Progenitor cell of endocrine pancreas (in vitro differentiated cells): ENCODE measurements at regions not wholly inside any gene's neighbourhood (a gene's known extent, or its start where the extent isn't known, plus 50 kb on each side); places are given as distances from the start of the nearest gene placed in this dataset.
"Not testable (repeated sequence)": the region's sequence is repeated elsewhere in the genome, so short reads cannot be mapped to it uniquely, and the experiment has no call there.

Source experiments
- DNase-seq: peaks from one replicate; pipeline ENCODE4 v3.0.0; 2021; ENCODE audit warnings: low spot score; ENCODE audit not compliant: unreplicated experiment
- H3K27ac Mint-ChIP-seq: 2 replicates; pipeline ENCODE4 v1.8.0; 2021; ENCODE audit warnings: mild to moderate bottlenecking, moderate library complexity, mixed read lengths
- H3K27me3 Mint-ChIP-seq: 2 replicates; pipeline ENCODE4 v1.8.0; 2021; ENCODE audit warnings: mixed read lengths
- H3K36me3 Mint-ChIP-seq: 2 replicates; pipeline ENCODE4 v1.8.0; 2022; ENCODE audit warnings: mixed read lengths; ENCODE audit not compliant: insufficient read depth
- H3K4me1 Mint-ChIP-seq: 2 replicates; pipeline ENCODE4 v1.8.0; 2021; ENCODE audit warnings: low read depth, mixed read lengths
- H3K4me3 Mint-ChIP-seq: 2 replicates; pipeline ENCODE4 v1.8.0; 2021; ENCODE audit warnings: low read depth, mild to moderate bottlenecking, moderate library complexity, mixed read lengths
- H3K9me3 Mint-ChIP-seq: 2 replicates; pipeline ENCODE4 v1.8.0; 2021; ENCODE audit warnings: low read depth, mixed read lengths
- TF ChIP-seq, protein P1 (sequence below): fragments of 200-600 bp; sonication (generic); IDR thresholded peaks from one replicate; pipeline ENCODE4 v1.5.0; 2021; ENCODE audit warnings: antibody characterized with exemption, mild to moderate bottlenecking; ENCODE audit not compliant: unreplicated experiment

DNA sequence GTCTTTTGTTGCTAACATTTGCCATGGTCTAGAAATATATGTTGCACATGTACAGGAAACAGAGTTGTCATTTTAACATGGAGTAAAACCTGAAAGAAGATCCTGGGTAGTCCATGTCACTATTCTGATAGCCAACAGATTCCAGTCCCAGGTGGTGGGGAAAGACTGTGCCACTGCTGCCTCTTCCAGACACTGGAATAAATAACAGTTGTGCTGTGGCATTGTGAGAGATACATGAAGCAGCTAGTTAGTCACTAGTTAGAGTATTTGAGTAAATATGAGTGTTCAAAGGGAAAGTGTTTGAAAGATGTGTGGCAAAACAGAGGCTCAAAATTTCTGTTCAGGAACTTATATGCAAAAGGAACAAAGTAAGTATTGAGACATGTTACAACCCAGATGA lies 1408.3 kb downstream of the EFNA5 start:
- H3K4me1 Mint-ChIP-seq = peaks cover 7% of the 10 kb centered on the region
- no peak overlapping the region for H3K4me3 Mint-ChIP-seq
- TF ChIP-seq, protein P1, sequence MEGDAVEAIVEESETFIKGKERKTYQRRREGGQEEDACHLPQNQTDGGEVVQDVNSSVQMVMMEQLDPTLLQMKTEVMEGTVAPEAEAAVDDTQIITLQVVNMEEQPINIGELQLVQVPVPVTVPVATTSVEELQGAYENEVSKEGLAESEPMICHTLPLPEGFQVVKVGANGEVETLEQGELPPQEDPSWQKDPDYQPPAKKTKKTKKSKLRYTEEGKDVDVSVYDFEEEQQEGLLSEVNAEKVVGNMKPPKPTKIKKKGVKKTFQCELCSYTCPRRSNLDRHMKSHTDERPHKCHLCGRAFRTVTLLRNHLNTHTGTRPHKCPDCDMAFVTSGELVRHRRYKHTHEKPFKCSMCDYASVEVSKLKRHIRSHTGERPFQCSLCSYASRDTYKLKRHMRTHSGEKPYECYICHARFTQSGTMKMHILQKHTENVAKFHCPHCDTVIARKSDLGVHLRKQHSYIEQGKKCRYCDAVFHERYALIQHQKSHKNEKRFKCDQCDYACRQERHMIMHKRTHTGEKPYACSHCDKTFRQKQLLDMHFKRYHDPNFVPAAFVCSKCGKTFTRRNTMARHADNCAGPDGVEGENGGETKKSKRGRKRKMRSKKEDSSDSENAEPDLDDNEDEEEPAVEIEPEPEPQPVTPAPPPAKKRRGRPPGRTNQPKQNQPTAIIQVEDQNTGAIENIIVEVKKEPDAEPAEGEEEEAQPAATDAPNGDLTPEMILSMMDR = no peak
- no peak overlapping the region for H3K27ac Mint-ChIP-seq
- H3K27me3 Mint-ChIP-seq = no peaks in the 10 kb centered on the region
- no peak for DNase-seq
- peaks cover 4% of the 10 kb centered on the region for H3K9me3 Mint-ChIP-seq
- no peaks in the 10 kb centered on the region for H3K36me3 Mint-ChIP-seq

DNA sequence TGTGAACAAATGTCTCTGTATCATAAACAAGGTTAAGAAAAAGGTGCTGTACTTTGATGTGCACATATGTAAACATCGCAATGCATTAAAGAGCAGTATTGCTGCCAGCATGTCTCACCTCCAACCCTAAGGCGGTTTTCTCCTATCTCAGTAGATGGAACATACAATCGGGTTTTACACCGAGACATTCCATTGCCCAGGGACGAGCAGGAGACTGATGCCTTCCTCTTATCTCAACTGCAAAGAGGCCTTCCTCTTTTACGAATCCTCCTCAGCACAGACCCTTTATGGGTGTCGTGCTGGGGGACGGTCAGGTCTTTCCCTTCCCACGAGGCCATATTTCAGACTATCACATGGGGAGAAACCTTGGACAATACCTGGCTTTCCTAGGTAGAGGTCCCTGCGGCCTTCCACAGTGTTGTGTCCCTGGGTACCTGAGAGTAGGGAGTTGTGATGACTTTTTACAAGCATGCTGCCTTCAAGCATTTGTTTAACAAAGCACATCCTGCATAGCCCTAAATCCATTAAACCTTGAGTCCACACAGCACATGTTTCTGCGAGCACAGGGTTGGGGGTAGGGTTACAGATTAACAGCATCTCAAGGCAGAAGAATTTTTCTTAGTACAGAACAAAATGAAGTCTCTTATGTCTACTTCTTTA lies 1411.2 kb downstream of the EFNA5 start:
- H3K4me1 Mint-ChIP-seq, H3K27ac Mint-ChIP-seq, H3K36me3 Mint-ChIP-seq, H3K4me3 Mint-ChIP-seq, DNase-seq, H3K27me3 Mint-ChIP-seq: not testable (repeated sequence)
- H3K9me3 Mint-ChIP-seq = peaks cover 10% of the 10 kb centered on the region

DNA sequence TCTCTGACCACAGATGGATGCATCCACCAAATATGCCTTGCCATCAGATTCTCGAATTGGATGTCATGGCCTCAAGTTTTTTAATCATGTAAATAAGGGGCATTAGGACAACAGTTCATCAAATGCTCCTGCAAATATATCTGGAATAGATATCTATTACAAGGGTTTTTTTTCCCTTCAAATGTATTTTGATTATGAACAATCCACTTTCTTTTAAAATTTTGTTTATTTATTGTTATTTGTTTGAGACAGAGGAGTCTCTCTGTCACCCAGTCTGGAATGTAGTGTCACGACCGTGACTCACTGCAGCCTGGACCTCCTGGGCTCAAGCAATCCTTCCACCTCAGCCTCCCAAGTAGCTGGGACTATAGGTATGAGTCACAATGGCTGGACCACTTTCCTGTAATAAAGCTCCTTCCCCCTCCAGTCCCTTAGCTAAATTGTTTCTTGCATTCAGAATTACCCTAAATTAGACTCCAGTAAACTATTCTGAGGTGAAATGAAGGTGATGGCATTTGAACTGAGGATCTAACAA lies 1412.1 kb downstream of the EFNA5 start:
- Mint-ChIP-seq H3K27ac (no peak overlapping the region), H3K4me3 (no peak overlapping the region), H3K4me1 (peaks cover 7% of the 10 kb centered on the region), H3K36me3 (no peaks in the 10 kb centered on the region), H3K9me3 (peaks cover 14% of the 10 kb centered on the region), H3K27me3 (no peaks in the 10 kb centered on the region)
- TF ChIP-seq, protein P1 = no peak
- no peak for DNase-seq

DNA sequence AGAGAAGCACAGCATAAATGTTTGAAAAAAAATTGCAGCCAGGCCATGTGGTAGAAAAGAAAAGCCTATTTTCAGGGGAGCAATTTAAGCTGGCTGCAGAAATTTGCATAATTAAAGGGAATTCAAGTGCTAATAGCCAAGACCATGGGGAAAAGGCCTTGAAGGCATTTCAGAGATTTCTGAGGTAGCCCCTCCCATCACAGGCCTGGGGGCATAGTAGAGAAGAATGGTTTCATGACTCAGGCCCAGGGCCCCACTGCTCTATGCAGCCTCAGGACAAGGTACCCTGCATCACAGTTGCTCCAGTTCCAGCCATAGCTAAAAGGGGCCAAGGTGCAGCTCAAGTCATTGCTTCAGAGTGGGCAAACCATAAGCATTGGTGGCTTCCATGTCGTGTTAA lies 1416.0 kb downstream of the EFNA5 start:
- TF ChIP-seq, protein P1 = no peak
- H3K27ac Mint-ChIP-seq = no peak overlapping the region
- no peaks in the 10 kb centered on the region for H3K27me3 Mint-ChIP-seq
- peaks cover 5% of the 10 kb centered on the region for H3K4me1 Mint-ChIP-seq
- DNase-seq = no peak
- peaks cover 14% of the 10 kb centered on the region for H3K9me3 Mint-ChIP-seq
- no peaks in the 10 kb centered on the region for H3K36me3 Mint-ChIP-seq
- H3K4me3 Mint-ChIP-seq = no peak overlapping the region

DNA sequence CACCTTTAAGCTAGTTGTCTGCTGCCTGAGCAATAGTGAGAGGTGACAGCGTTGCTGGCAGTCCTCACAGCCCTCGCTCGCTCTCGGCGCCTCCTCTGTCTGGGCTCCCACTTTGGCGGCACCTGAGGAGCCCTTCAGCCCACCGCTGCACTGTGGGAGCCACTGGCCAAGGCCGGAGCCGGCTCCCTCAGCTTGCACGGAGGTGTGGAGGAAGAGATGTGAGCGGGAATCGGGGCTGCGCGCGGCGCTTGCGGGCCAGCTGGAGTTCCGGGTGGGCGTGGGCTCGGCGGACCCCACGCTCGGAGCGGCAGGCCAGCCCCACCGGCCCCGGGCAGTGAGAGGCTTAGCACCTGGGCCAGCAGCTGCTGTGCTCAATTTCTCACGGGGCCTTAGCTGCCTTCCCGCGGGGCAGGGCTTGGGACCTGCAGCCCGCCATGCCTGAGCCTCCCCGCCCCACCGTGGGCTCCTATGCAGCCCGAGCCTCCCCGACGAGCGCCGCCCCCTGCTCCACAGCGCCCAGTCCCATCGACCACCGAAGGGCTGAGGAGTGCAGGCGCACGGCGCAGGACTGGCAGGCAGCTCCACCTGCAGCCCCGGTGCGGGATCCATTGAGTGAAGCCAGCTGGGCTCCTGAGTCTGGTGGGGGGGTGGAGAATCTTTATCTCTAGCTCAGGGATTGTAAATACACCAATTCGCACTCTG lies 1424.5 kb downstream of the EFNA5 start:
- DNase-seq, H3K36me3 Mint-ChIP-seq, H3K27ac Mint-ChIP-seq, H3K9me3 Mint-ChIP-seq, H3K4me3 Mint-ChIP-seq, H3K27me3 Mint-ChIP-seq, H3K4me1 Mint-ChIP-seq: not testable (repeated sequence)

DNA sequence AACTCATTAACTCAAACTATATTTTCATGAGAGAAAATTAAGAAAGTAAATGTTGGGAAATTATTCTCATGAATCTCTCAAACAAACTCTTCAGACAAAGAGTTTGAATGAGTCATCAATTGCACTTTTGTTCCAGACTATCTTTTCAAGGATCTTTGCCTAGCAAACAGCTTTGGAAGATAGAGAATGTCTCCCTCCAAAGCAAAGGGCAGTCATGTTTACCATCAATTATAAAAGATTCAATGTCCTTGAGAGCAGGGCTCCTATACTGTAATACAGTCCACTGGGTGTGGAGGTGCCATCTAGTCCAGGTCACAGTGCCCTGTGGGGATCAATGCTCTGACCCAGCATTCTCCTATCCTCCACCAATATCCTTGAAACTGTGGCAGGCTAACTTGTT lies 1429.3 kb downstream of the EFNA5 start:
- DNase-seq = no peak
- Mint-ChIP-seq H3K27me3 (no peaks in the 10 kb centered on the region), H3K4me1 (peaks cover 7% of the 10 kb centered on the region), H3K9me3 (peaks cover 9% of the 10 kb centered on the region), H3K4me3 (no peak overlapping the region), H3K27ac (no peak overlapping the region), H3K36me3 (peaks cover 2% of the 10 kb centered on the region)
- TF ChIP-seq, protein P1 = no peak
